OCI-LY1 (cell line): ENCODE measurements at regions not wholly inside any gene's neighbourhood (a gene's known extent, or its start where the extent isn't known, plus 50 kb on each side); places are given as distances from the start of the nearest gene placed in this dataset.

Experiments used
- H2AFZ ChIP-seq: fragments of 200-600 bp; sonication (generic), shearing (Covaris generic); 2 replicates; pipeline ENCODE4 v1.6.0; 2014; ENCODE audit warnings: antibody characterized with exemption, mild to moderate bottlenecking, low read length
- H3F3A ChIP-seq: fragments of 200-600 bp; sonication (generic), shearing (Covaris generic); 2 replicates; pipeline ENCODE4 v1.6.0; 2014; ENCODE audit warnings: mild to moderate bottlenecking, antibody characterized with exemption, low read length, moderate library complexity; ENCODE audit not compliant: insufficient read depth
- H3K27ac ChIP-seq: fragments of 200-600 bp; sonication (generic); 2 replicates; pipeline ENCODE4 v1.5.1; 2014; ENCODE audit warnings: low read length, mixed run types, mild to moderate bottlenecking, low read depth; ENCODE audit not compliant: poor library complexity, severe bottlenecking
- H3K27me3 ChIP-seq: fragments of 200-600 bp; sonication (generic); 2 replicates; pipeline ENCODE4 v1.6.0; 2014; ENCODE audit warnings: antibody characterized with exemption, mild to moderate bottlenecking, low read length, moderate library complexity; ENCODE audit not compliant: insufficient read depth
- H3K36me3 ChIP-seq: fragments of 200-600 bp; sonication (generic); 2 replicates; pipeline ENCODE4 v1.6.1; 2014; ENCODE audit warnings: mild to moderate bottlenecking, antibody characterized with exemption, low read length, moderate library complexity, mixed read lengths; ENCODE audit not compliant: insufficient read depth
- H3K4me1 ChIP-seq: fragments of 200-600 bp; sonication (generic); 2 replicates; pipeline ENCODE4 v1.5.1; 2014; ENCODE audit warnings: mild to moderate bottlenecking, low read length, moderate library complexity; ENCODE audit not compliant: insufficient read depth, severe bottlenecking
- H3K4me2 ChIP-seq: fragments of 200-600 bp; sonication (generic), shearing (Covaris generic); 2 replicates; pipeline ENCODE4 v1.6.1; 2014; ENCODE audit warnings: low read length
- H3K4me3 ChIP-seq: fragments of 200-600 bp; sonication (generic); 2 replicates; pipeline ENCODE4 v1.5.1; 2014; ENCODE audit warnings: low read length, low read depth, mild to moderate bottlenecking, mixed read lengths; ENCODE audit not compliant: poor library complexity, severe bottlenecking
- H3K79me2 ChIP-seq: fragments of 200-600 bp; shearing (Covaris generic); 2 replicates; pipeline ENCODE4 v1.6.1; 2016; ENCODE audit warnings: mixed run types, low read length, mixed read lengths; ENCODE audit not compliant: insufficient read depth
- H3K9ac ChIP-seq: fragments of 200-600 bp; sonication (generic), shearing (Covaris generic); 2 replicates; pipeline ENCODE4 v1.6.1; 2014; ENCODE audit warnings: mild to moderate bottlenecking, low read length, mixed read lengths
- H3K9me2 ChIP-seq: fragments of 200-600 bp; sonication (generic), shearing (Covaris generic); 2 replicates; pipeline ENCODE4 v1.6.1; 2014; ENCODE audit warnings: low read depth, mild to moderate bottlenecking, low read length, mixed read lengths
- H3K9me3 ChIP-seq: fragments of 200-600 bp; shearing (Covaris generic); 2 replicates; pipeline ENCODE4 v1.6.1; 2014; ENCODE audit warnings: low read length, mixed read lengths
- H4K20me1 ChIP-seq: fragments of 200-600 bp; sonication (generic), shearing (Covaris generic); 2 replicates; pipeline ENCODE4 v1.6.0; 2016; ENCODE audit warnings: mild to moderate bottlenecking, low read length; ENCODE audit not compliant: insufficient read depth
- CTCF ChIP-seq: fragments of 200-600 bp; sonication (generic), shearing (Covaris generic); IDR thresholded peaks from 2 replicates; pipeline ENCODE4 v1.5.1; 2017; ENCODE audit warnings: mild to moderate bottlenecking, antibody characterized with exemption, low read length, moderate library complexity, mixed read lengths
- EZH2 ChIP-seq: fragments of 200-600 bp; sonication (generic), shearing (Covaris generic); IDR thresholded peaks from 2 replicates; pipeline ENCODE4 v1.8.0; 2017; ENCODE audit warnings: borderline replicate concordance, mixed run types, mild to moderate bottlenecking, antibody characterized with exemption, low read length, moderate library complexity, mixed read lengths

- no peaks in the 10 kb centered on the region for H3F3A ChIP-seq
- no peaks in the 10 kb centered on the region for H3K79me2 ChIP-seq
- TF ChIP-seq EZH2 (no peak), CTCF (no peak)
- no peaks in the 10 kb centered on the region for H3K36me3 ChIP-seq
- H3K9me3 ChIP-seq: no peaks in the 10 kb centered on the region
- H3K4me2 ChIP-seq: no peak overlapping the region
- H3K27me3 ChIP-seq: no peaks in the 10 kb centered on the region
- no peaks in the 10 kb centered on the region for H4K20me1 ChIP-seq
- no peak overlapping the region for H2AFZ ChIP-seq
- H3K4me3 ChIP-seq: no peak overlapping the region
- H3K4me1 ChIP-seq: no peaks in the 10 kb centered on the region
- H3K27ac ChIP-seq: no peak overlapping the region
- no peaks in the 10 kb centered on the region for H3K9me2 ChIP-seq
- no peak overlapping the region for H3K9ac ChIP-seq
Measured at GRCh38 chr13:26839682-26840081, 79.1 kb upstream of the GPR12 start.

DNA sequence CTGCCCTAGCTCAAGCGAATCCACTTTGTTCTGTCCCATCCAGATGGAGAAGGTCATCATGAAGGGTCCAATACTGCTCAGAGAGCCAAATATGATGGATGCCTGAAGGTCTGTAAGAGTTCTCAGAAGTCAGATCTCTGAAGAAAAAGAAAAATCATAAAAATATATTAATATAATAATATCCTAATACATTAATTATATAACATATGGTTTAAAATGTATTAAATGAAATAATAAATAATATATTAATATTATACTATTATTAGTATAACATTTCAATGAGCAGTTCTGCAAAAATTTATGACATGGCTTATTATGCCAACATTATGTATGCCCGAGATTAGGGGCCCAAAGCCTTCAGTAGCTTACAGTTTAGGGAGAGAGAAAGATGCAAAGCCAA lies 78.2 kb upstream of the GPR12 start:
- Histone ChIP-seq H3K9me3 (no peaks in the 10 kb centered on the region), H3K4me2 (no peak overlapping the region), H4K20me1 (no peaks in the 10 kb centered on the region), H3K9ac (no peak overlapping the region), H3K9me2 (no peaks in the 10 kb centered on the region), H3K79me2 (no peaks in the 10 kb centered on the region), H2AFZ (no peak overlapping the region), H3K27ac (no peak overlapping the region), H3K4me1 (no peaks in the 10 kb centered on the region), H3F3A (no peaks in the 10 kb centered on the region), H3K36me3 (no peaks in the 10 kb centered on the region), H3K4me3 (no peak overlapping the region), H3K27me3 (no peaks in the 10 kb centered on the region)
- TF ChIP-seq CTCF (no peak), EZH2 (no peak)

DNA sequence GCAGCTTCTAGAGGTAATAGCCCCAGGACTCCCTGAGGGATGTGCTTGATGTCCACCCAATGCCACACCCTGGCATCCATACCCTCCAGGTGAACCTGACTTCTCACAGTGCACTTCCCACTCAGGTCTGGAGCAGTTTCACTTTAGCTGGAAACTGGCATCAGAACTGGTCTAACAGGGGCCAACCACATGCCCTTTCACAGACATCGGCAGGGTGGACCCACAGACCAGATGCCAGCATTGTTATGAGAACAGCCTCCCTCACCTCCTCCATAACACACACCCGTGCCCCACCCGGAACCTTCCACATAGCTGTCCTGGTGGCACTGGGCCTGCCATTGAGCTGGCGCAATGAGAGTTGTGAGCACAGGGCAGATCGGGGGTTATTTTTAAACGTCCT lies 77.4 kb upstream of the GPR12 start:
- H3K79me2 ChIP-seq: no peaks in the 10 kb centered on the region
- H3K9me3 ChIP-seq: no peaks in the 10 kb centered on the region
- no peaks in the 10 kb centered on the region for H3F3A ChIP-seq
- H3K27me3 ChIP-seq: no peaks in the 10 kb centered on the region
- no peaks in the 10 kb centered on the region for H3K36me3 ChIP-seq
- no peak for TF ChIP-seq EZH2
- TF ChIP-seq CTCF: no peak
- no peak overlapping the region for H3K27ac ChIP-seq
- no peaks in the 10 kb centered on the region for H3K4me1 ChIP-seq
- no peak overlapping the region for H2AFZ ChIP-seq
- H3K9ac ChIP-seq: no peak overlapping the region
- H3K4me3 ChIP-seq: no peak overlapping the region
- H3K4me2 ChIP-seq: no peak overlapping the region
- H4K20me1 ChIP-seq: no peaks in the 10 kb centered on the region
- no peaks in the 10 kb centered on the region for H3K9me2 ChIP-seq
